A673 (cell line): ENCODE measurements at regions not wholly inside any gene's neighbourhood (a gene's known extent, or its start where the extent isn't known, plus 50 kb on each side); places are given as distances from the start of the nearest gene placed in this dataset.

ENCODE experiments used
- BruUV-seq: library from RNA; stranded (reverse); fragments of 400-500 nt; replicated peaks from 2 replicates; lab custom pipeline; 2021; lab: Mats Ljungman, UMichigan
- CTCF ChIA-PET: fragments of 300-600 bp; sonication (Branson Sonifier 250); formaldehyde crosslinking; loops from one replicate; lab custom pipeline; 2022; ENCODE audit warnings: antibody characterized with exemption; lab: Charles Lee
- POLR2A ChIA-PET: fragments of 300-600 bp; sonication (Branson Sonifier 250); formaldehyde crosslinking; loops from one replicate; lab custom pipeline; 2022; ENCODE audit warnings: antibody characterized with exemption; ENCODE audit not compliant: low non-redundant PET; lab: Charles Lee
- DNase-seq: peaks from one replicate; pipeline ENCODE4 v3.0.0-alpha.2; 2015; ENCODE audit warnings: low spot score
- H3K27ac ChIP-seq: fragments of 200-600 bp; sonication (generic); 2 replicates; pipeline ENCODE4 v1.5.1; 2016; ENCODE audit warnings: mixed run types, low read depth, mild to moderate bottlenecking, mixed read lengths, antibody characterized with exemption, low read length; ENCODE audit not compliant: poor library complexity, severe bottlenecking
- H3K27me3 ChIP-seq: fragments of 200-600 bp; sonication (generic); replicated peaks from 2 replicates; pipeline ENCODE4 v1.6.1; 2017; ENCODE audit warnings: mixed run types, low read depth, mild to moderate bottlenecking, mixed read lengths, antibody characterized with exemption, low read length; ENCODE audit not compliant: insufficient read depth, poor library complexity
- H3K36me3 ChIP-seq: fragments of 200-600 bp; sonication (generic); 2 replicates; pipeline ENCODE4 v1.6.1; 2016; ENCODE audit warnings: mixed run types, mild to moderate bottlenecking, mixed read lengths, antibody characterized with exemption, low read length; ENCODE audit not compliant: insufficient read depth, poor library complexity, severe bottlenecking
- H3K4me1 ChIP-seq: fragments of 200-600 bp; sonication (generic); 2 replicates; pipeline ENCODE4 v1.6.1; 2017; ENCODE audit warnings: mixed run types, mild to moderate bottlenecking, mixed read lengths, antibody characterized with exemption, low read length; ENCODE audit not compliant: insufficient read depth, poor library complexity, severe bottlenecking
- H3K4me3 ChIP-seq: fragments of 200-600 bp; sonication (generic); 2 replicates; pipeline ENCODE4 v1.5.1; 2016; ENCODE audit warnings: low read depth, mixed run types, mild to moderate bottlenecking, mixed read lengths, low read length; ENCODE audit not compliant: poor library complexity, severe bottlenecking
- H3K9me3 ChIP-seq: fragments of 200-600 bp; sonication (generic); 2 replicates; pipeline ENCODE4 v1.6.1; 2016; ENCODE audit warnings: mixed run types, low read depth, mild to moderate bottlenecking, mixed read lengths, antibody characterized with exemption, low read length; ENCODE audit not compliant: poor library complexity, severe bottlenecking
- EZH2 ChIP-seq: fragments of 200-600 bp; sonication (generic); IDR thresholded peaks from 2 replicates; pipeline ENCODE4 v1.6.1; 2017; ENCODE audit warnings: borderline replicate concordance, low read depth, mild to moderate bottlenecking, mixed read lengths, antibody characterized with exemption, low read length; ENCODE audit not compliant: poor library complexity, severe bottlenecking
- intact Hi-C: fragments of 100-400 bp; cut with micrococcal nuclease; formaldehyde crosslinking; loops from one replicate; pipeline ENCODE4 v1.10.0; 2022; ENCODE audit not compliant: unreplicated experiment
- TF ChIP-seq, protein P1 (sequence below): fragments of 300-800, 200-600 bp; sonication (generic); conservative IDR thresholded peaks from 2 replicates; pipeline ENCODE4 v1.5.1; 2017; ENCODE audit warnings: low read depth, mild to moderate bottlenecking, antibody characterized with exemption, low read length, moderate library complexity, mixed read lengths

DNA sequence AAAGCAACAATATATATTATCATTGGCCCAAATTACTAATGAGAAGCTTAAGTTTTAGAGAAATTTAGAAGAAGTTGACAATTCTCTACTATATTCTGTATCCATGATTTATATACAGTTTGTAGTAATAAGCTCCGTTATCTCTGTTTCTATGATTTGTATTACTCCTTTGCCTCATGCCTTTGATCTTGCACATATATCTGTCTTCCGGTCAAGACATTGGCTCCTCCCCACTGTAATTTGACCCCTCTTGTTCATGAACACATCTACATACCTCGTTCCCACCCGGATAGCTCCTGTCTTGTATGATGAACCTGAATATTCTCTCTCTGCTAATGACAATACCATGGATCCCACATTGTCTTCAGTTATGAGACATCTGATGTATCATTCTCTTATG, 581.0 kb upstream of the RGS18 start:
- intact Hi-C loops = no loop called here
- H3K27me3 ChIP-seq = no peaks in the 10 kb centered on the region
- H3K27ac ChIP-seq = no peak overlapping the region
- ChIA-PET CTCF (no interaction called here), POLR2A (interaction anchor here (0.7 kb wide), 1 partner anchor 25 kb away, joined by 3 read pairs; no protein-coding TSS in a partner anchor)
- H3K4me3 ChIP-seq = no peak overlapping the region
- H3K4me1 ChIP-seq = no peaks in the 10 kb centered on the region
- TF ChIP-seq EZH2 = no peak
- TF ChIP-seq, protein P1, sequence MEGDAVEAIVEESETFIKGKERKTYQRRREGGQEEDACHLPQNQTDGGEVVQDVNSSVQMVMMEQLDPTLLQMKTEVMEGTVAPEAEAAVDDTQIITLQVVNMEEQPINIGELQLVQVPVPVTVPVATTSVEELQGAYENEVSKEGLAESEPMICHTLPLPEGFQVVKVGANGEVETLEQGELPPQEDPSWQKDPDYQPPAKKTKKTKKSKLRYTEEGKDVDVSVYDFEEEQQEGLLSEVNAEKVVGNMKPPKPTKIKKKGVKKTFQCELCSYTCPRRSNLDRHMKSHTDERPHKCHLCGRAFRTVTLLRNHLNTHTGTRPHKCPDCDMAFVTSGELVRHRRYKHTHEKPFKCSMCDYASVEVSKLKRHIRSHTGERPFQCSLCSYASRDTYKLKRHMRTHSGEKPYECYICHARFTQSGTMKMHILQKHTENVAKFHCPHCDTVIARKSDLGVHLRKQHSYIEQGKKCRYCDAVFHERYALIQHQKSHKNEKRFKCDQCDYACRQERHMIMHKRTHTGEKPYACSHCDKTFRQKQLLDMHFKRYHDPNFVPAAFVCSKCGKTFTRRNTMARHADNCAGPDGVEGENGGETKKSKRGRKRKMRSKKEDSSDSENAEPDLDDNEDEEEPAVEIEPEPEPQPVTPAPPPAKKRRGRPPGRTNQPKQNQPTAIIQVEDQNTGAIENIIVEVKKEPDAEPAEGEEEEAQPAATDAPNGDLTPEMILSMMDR = no peak
- DNase-seq = no peak
- H3K9me3 ChIP-seq = no peaks in the 10 kb centered on the region
- no TSS peak for BruUV-seq
- H3K36me3 ChIP-seq = no peaks in the 10 kb centered on the region

DNA sequence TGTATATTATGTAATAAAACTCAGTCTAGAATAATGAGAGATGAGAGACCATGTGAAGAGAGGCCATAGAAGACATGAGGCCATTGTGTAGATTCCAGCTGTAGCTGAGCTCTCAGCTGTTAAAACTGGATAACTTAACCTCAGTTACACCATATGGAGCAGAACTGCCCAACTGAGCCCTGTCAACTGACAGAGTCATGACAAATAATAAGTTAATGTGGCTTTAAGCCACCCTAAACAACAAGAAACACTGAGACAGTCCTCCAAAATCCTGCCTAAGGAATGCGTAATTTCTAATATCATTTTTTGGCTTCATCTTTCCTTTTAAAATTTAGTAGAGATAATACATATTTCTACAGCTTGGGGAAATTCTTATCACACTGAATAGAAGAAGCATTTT, 580.0 kb upstream of the RGS18 start:
- H3K4me3 ChIP-seq = no peak overlapping the region
- no TSS peak for BruUV-seq
- H3K4me1 ChIP-seq = no peaks in the 10 kb centered on the region
- POLR2A ChIA-PET = no interaction called here
- no peaks in the 10 kb centered on the region for H3K9me3 ChIP-seq
- CTCF ChIA-PET = no interaction called here
- intact Hi-C loops = no loop called here
- TF ChIP-seq, protein P1 = no peak
- TF ChIP-seq EZH2 = no peak
- no peaks in the 10 kb centered on the region for H3K36me3 ChIP-seq
- no peaks in the 10 kb centered on the region for H3K27me3 ChIP-seq
- no peak for DNase-seq
- no peak overlapping the region for H3K27ac ChIP-seq

DNA sequence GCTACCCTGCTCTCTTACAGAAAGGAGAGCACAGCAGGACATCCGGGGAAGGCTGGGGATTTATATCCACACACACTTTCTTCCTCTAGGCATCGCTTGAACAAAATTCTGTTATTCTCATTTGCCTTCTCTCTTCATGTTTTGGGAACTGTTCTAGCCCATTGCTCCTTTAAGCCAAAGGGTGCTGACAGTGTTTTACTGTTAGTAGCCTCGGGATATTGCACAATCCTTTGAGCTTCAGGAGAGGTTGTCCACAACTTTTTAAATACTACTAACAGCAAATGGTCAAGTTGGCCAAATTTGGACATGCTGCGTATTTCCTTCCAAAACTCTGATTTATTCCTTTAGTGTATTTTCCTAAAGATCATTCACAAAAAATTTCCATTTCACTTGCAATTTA, 579.2 kb upstream of the RGS18 start:
- ChIA-PET CTCF (no interaction called here), POLR2A (no interaction called here)
- TF ChIP-seq, protein P1 = no peak
- no peak for TF ChIP-seq EZH2
- H3K4me1 ChIP-seq = no peaks in the 10 kb centered on the region
- no peaks in the 10 kb centered on the region for H3K9me3 ChIP-seq
- no TSS peak for BruUV-seq
- H3K36me3 ChIP-seq = no peaks in the 10 kb centered on the region
- H3K27me3 ChIP-seq = no peaks in the 10 kb centered on the region
- H3K27ac ChIP-seq = no peak overlapping the region
- DNase-seq = no peak
- H3K4me3 ChIP-seq = no peak overlapping the region
- intact Hi-C loops = no loop called here
